OCI-LY7 (cell line): ENCODE measurements at regions not wholly inside any gene's neighbourhood (a gene's known extent, or its start where the extent isn't known, plus 50 kb on each side); places are given as distances from the start of the nearest gene placed in this dataset.

ENCODE experiments used
- BruUV-seq: library from RNA; stranded (reverse); fragments of 400-500 nt; replicated peaks from 2 replicates; lab custom pipeline; 2021; lab: Mats Ljungman, UMichigan
- CTCF ChIA-PET: fragments of 300-600 bp; sonication (Branson Sonifier 250); formaldehyde crosslinking; loops from one replicate; lab custom pipeline; 2022; ENCODE audit warnings: antibody characterized with exemption; ENCODE audit not compliant: unreplicated experiment; lab: Charles Lee
- POLR2A ChIA-PET: fragments of 300-600 bp; sonication (Branson Sonifier 250); formaldehyde crosslinking; loops from one replicate; lab custom pipeline; 2022; ENCODE audit warnings: antibody characterized with exemption; lab: Charles Lee
- DNase-seq: peaks from one replicate; pipeline ENCODE4 v3.0.0-alpha.2; 2015; ENCODE audit warnings: low spot score
- H2AFZ ChIP-seq: fragments of 200-600 bp; sonication (generic), shearing (Covaris generic); 2 replicates; pipeline ENCODE4 v1.6.1; 2014; ENCODE audit warnings: mild to moderate bottlenecking, antibody characterized with exemption, low read length, moderate library complexity
- H3K27ac ChIP-seq: fragments of 200-600 bp; sonication (generic); 2 replicates; pipeline ENCODE4 v1.5.1; 2014; ENCODE audit warnings: mixed run types, low read depth, mild to moderate bottlenecking, moderate library complexity, low read length, inconsistent platforms; ENCODE audit not compliant: poor library complexity, severe bottlenecking
- H3K36me3 ChIP-seq: fragments of 200-600 bp; sonication (generic); 2 replicates; pipeline ENCODE4 v1.6.1; 2014; ENCODE audit warnings: mild to moderate bottlenecking, antibody characterized with exemption, low read length, moderate library complexity, mixed read lengths; ENCODE audit not compliant: insufficient read depth
- H3K4me1 ChIP-seq: fragments of 200-600 bp; sonication (generic); 2 replicates; pipeline ENCODE4 v1.5.1; 2014; ENCODE audit warnings: mild to moderate bottlenecking, low read length; ENCODE audit not compliant: insufficient read depth, poor library complexity, severe bottlenecking
- H3K4me2 ChIP-seq: fragments of 200-600 bp; sonication (generic); 2 replicates; pipeline ENCODE4 v1.6.1; 2014; ENCODE audit warnings: mild to moderate bottlenecking, low read length
- H3K4me3 ChIP-seq: fragments of 200-600 bp; sonication (generic); 2 replicates; pipeline ENCODE4 v1.5.1; 2014; ENCODE audit warnings: mild to moderate bottlenecking, low read depth, low read length; ENCODE audit not compliant: poor library complexity, severe bottlenecking
- H3K79me2 ChIP-seq: fragments of 200-600 bp; sonication (generic); 2 replicates; pipeline ENCODE4 v1.6.1; 2016; ENCODE audit warnings: low read depth, mild to moderate bottlenecking, low read length, moderate library complexity, mixed read lengths; ENCODE audit not compliant: insufficient read depth
- H3K9me2 ChIP-seq: fragments of 200-600 bp; sonication (generic); 2 replicates; pipeline ENCODE4 v1.6.1; 2016; ENCODE audit warnings: mild to moderate bottlenecking, low read length, mixed read lengths; ENCODE audit not compliant: insufficient read depth
- H3K9me3 ChIP-seq: fragments of 200-600 bp; sonication (generic); 2 replicates; pipeline ENCODE4 v1.6.1; 2014; ENCODE audit warnings: mild to moderate bottlenecking, mixed run types, low read length, mixed read lengths
- H4K20me1 ChIP-seq: fragments of 200-600 bp; sonication (generic); 2 replicates; pipeline ENCODE4 v1.6.1; 2014; ENCODE audit warnings: mild to moderate bottlenecking, antibody characterized with exemption, low read length, moderate library complexity, mixed read lengths; ENCODE audit not compliant: insufficient read depth
- CTCF ChIP-seq: fragments of 200-600 bp; sonication (generic); conservative IDR thresholded peaks from 2 replicates; pipeline ENCODE4 v1.5.1; 2014; ENCODE audit warnings: mild to moderate bottlenecking, antibody characterized with exemption, low read length, moderate library complexity, mixed read lengths
- EZH2phosphoT487 ChIP-seq: fragments of 200-600 bp; sonication (generic); IDR thresholded peaks from 2 replicates; pipeline ENCODE4 v1.6.1; 2018; ENCODE audit warnings: low read depth, borderline replicate concordance, mild to moderate bottlenecking, mixed run types, antibody characterized with exemption, low read length, moderate library complexity, mixed read lengths
- intact Hi-C: fragments of 100-400 bp; cut with micrococcal nuclease; formaldehyde crosslinking; loops from one replicate; pipeline ENCODE4 v1.10.0; 2022; ENCODE audit not compliant: unreplicated experiment

- H3K4me2 ChIP-seq, result no peak overlapping the region
- POLR2A ChIA-PET, result interaction anchor here (0.7 to 1.1 kb wide), 3 partner anchors 14 to 117 kb away, joined by 3 read pairs; no protein-coding TSS in a partner anchor
- H3K27ac ChIP-seq, result no peak overlapping the region
- H3K79me2 ChIP-seq, result no peaks in the 10 kb centered on the region
- no peaks in the 10 kb centered on the region for H3K9me2 ChIP-seq
- no peak for DNase-seq
- no peaks in the 10 kb centered on the region for H3K4me1 ChIP-seq
- no peaks in the 10 kb centered on the region for H4K20me1 ChIP-seq
- intact Hi-C loops, result no loop called here
- H3K36me3 ChIP-seq, result no peaks in the 10 kb centered on the region
- CTCF ChIA-PET, result no interaction called here
- no peak for TF ChIP-seq EZH2phosphoT487
- no peak for TF ChIP-seq CTCF
- no TSS peak for BruUV-seq
- no peaks in the 10 kb centered on the region for H3K9me3 ChIP-seq
- no peak overlapping the region for H2AFZ ChIP-seq
- H3K4me3 ChIP-seq, result no peak overlapping the region
Observed at GRCh38 chr3:152127058-152127457, 141.7 kb upstream of the MBNL1 start.

- TF ChIP-seq CTCF, result no peak
- no peak for TF ChIP-seq EZH2phosphoT487
- ChIA-PET POLR2A (interaction anchor here (1.1 kb wide), 1 partner anchor 116 kb away, joined by 3 read pairs; no protein-coding TSS in a partner anchor), CTCF (no interaction called here)
- Histone ChIP-seq H3K27ac (no peak overlapping the region), H3K9me3 (no peaks in the 10 kb centered on the region), H3K36me3 (no peaks in the 10 kb centered on the region), H3K79me2 (no peaks in the 10 kb centered on the region), H3K4me2 (no peak overlapping the region), H3K4me3 (no peak overlapping the region), H3K4me1 (no peaks in the 10 kb centered on the region), H3K9me2 (no peaks in the 10 kb centered on the region), H4K20me1 (no peaks in the 10 kb centered on the region), H2AFZ (no peak overlapping the region)
- BruUV-seq, result no TSS peak
- no peak for DNase-seq
- intact Hi-C loops, result no loop called here
Observed at GRCh38 chr3:152128356-152128755, 140.4 kb upstream of the MBNL1 start.

DNA sequence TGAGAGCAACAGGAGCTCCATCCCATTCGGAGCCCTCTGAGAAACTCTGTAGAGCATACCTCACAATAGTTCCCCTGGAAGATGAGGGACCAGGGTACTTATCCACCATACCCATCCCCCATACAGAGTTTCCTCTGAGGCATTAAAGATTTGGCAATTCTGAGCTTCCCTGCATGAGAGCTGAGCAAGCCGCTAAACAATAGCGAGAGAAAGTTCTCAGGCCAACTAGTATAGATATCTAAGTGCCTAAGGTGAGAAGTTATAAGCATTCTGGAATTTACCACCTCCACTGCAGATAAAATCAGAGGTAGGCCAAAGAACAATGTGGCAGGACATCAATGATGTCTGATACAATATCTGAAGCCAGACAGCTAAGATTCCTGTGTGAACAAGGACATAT lies 129.1 kb upstream of the MBNL1 start:
- H3K27ac ChIP-seq, result no peak overlapping the region
- CTCF ChIA-PET, result no interaction called here
- no peaks in the 10 kb centered on the region for H4K20me1 ChIP-seq
- H3K4me1 ChIP-seq, result no peaks in the 10 kb centered on the region
- H3K4me2 ChIP-seq, result no peak overlapping the region
- intact Hi-C loops, result no loop called here
- no peaks in the 10 kb centered on the region for H3K9me3 ChIP-seq
- no peak for DNase-seq
- H3K4me3 ChIP-seq, result no peak overlapping the region
- no peaks in the 10 kb centered on the region for H3K79me2 ChIP-seq
- H3K36me3 ChIP-seq, result no peaks in the 10 kb centered on the region
- H2AFZ ChIP-seq, result no peak overlapping the region
- no peaks in the 10 kb centered on the region for H3K9me2 ChIP-seq
- no peak for TF ChIP-seq CTCF
- no peak for TF ChIP-seq EZH2phosphoT487
- no TSS peak for BruUV-seq
- POLR2A ChIA-PET, result interaction anchor here (0.8 to 0.9 kb wide), 2 partner anchors 143 to 564 kb away, joined by 3 read pairs; no protein-coding TSS in a partner anchor
